Testis (tissue), 2 donors: ENCODE measurements at regions not wholly inside any gene's neighbourhood (a gene's known extent, or its start where the extent isn't known, plus 50 kb on each side); places are given as distances from the start of the nearest gene placed in this dataset.

Experiments
- POLR2A ChIP-seq: fragments of 450-650 bp; IDR thresholded peaks from one replicate; pipeline ENCODE4 v1.6.1; 2017; ENCODE audit warnings: antibody characterized with exemption, mild to moderate bottlenecking, moderate library complexity
- TF ChIP-seq, protein P1 (sequence below), 3 experiments: fragments of 450-650 bp in 2 of 3; fragments of 200-600 bp in 1 of 3; sonication (generic) in 1 of 3; IDR thresholded peaks; one replicate each; pipeline ENCODE4 v1.5.1; 2016 to 2019; ENCODE audit warnings: antibody characterized with exemption in 3 of 3, mild to moderate bottlenecking in 2 of 3, moderate library complexity in 1 of 3

DNA sequence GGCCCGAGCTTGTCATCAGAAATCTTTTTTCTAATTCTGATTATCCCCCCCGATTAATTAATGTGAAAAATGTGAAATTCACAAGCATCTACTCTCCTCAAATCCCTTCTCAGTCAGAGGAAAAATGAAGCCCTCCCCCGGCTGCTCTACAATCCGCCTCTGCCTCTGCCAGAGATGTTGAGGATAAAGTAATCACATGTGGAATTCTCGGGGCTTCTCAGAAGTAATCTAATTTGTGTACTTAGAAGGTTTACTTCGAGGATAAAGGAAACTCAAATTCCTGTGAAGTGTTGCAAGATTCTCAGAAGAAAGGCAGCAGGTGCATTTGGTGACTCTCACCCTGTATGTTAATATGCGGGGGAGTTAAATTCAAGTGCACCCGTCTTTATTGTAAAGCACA is 726.1 kb upstream of the ADAMTS16 start:
- TF ChIP-seq, protein P1, sequence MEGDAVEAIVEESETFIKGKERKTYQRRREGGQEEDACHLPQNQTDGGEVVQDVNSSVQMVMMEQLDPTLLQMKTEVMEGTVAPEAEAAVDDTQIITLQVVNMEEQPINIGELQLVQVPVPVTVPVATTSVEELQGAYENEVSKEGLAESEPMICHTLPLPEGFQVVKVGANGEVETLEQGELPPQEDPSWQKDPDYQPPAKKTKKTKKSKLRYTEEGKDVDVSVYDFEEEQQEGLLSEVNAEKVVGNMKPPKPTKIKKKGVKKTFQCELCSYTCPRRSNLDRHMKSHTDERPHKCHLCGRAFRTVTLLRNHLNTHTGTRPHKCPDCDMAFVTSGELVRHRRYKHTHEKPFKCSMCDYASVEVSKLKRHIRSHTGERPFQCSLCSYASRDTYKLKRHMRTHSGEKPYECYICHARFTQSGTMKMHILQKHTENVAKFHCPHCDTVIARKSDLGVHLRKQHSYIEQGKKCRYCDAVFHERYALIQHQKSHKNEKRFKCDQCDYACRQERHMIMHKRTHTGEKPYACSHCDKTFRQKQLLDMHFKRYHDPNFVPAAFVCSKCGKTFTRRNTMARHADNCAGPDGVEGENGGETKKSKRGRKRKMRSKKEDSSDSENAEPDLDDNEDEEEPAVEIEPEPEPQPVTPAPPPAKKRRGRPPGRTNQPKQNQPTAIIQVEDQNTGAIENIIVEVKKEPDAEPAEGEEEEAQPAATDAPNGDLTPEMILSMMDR (IDR thresholded peaks at IDR 0.05) = no peak
- no peak for TF ChIP-seq POLR2A
